ENCODE measurements at regions not wholly inside any gene's neighbourhood (a gene's known extent, or its start where the extent isn't known, plus 50 kb on each side); places are given as distances from the start of the nearest gene placed in this dataset.

DNA sequence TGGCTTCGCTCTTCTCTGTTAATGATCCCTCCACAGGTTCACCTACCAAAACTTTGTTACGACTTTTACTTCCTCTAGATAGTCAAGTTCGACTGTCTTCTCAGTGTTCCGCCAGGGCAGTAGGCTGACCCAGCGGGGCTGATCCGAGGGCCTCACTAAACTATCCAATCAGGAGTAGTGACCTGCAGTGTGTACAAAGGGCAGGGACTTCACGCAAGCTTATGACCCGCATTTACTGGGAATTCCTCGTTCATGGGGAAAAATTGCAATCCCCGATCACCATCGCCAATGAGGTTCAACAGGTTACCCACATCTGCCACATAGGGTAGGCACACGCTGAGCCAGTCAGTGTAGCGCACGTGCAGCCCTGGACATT is 771.4 kb upstream of the DEFB115 start:
- TF ChIP-seq, protein P1, sequence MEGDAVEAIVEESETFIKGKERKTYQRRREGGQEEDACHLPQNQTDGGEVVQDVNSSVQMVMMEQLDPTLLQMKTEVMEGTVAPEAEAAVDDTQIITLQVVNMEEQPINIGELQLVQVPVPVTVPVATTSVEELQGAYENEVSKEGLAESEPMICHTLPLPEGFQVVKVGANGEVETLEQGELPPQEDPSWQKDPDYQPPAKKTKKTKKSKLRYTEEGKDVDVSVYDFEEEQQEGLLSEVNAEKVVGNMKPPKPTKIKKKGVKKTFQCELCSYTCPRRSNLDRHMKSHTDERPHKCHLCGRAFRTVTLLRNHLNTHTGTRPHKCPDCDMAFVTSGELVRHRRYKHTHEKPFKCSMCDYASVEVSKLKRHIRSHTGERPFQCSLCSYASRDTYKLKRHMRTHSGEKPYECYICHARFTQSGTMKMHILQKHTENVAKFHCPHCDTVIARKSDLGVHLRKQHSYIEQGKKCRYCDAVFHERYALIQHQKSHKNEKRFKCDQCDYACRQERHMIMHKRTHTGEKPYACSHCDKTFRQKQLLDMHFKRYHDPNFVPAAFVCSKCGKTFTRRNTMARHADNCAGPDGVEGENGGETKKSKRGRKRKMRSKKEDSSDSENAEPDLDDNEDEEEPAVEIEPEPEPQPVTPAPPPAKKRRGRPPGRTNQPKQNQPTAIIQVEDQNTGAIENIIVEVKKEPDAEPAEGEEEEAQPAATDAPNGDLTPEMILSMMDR (conservative IDR thresholded peaks at IDR 0.05), result no peak
- TF ChIP-seq EZH2 (IDR thresholded peaks at IDR 0.05; ENCODE audit: low read depth), result no peak
